GM12878 (cell line): ENCODE measurements at regions not wholly inside any gene's neighbourhood (a gene's known extent, or its start where the extent isn't known, plus 50 kb on each side); places are given as distances from the start of the nearest gene placed in this dataset.

Source experiments
- ATAC-seq: fragments of 200-7000 bp; cut with Tn5 transposase; 3 replicates; pipeline ENCODE4 v1.9.1; 2020; ENCODE audit warnings: mild to moderate bottlenecking, moderate library complexity
- BruUV-seq: library from RNA; stranded (reverse); fragments of 400-500 nt; replicated peaks from 2 replicates; lab custom pipeline; 2021; lab: Mats Ljungman, UMichigan
- CTCF ChIA-PET: fragments of 300-600 bp; sonication (Branson Sonifier 250); formaldehyde crosslinking; extraction: SDS; loops from one replicate; lab custom pipeline; 2021; ENCODE audit warnings: inconsistent platforms; lab: Yijun Ruan, JAX
- POLR2A ChIA-PET: fragments of 350-600 bp; formaldehyde crosslinking; extraction: SDS; loops from one replicate; lab custom pipeline; 2021; ENCODE audit warnings: inconsistent platforms; lab: Charles Lee
- RAD21 ChIA-PET: fragments of 300-600 bp; sonication (Branson Sonifier 250); formaldehyde crosslinking; loops from one replicate; lab custom pipeline; 2023; ENCODE audit warnings: antibody characterized with exemption; ENCODE audit not compliant: unreplicated experiment; lab: Charles Lee
- SMC1A ChIA-PET: fragments of 300-600 bp; sonication (Branson Sonifier 250); formaldehyde crosslinking; loops from one replicate; lab custom pipeline; 2023; ENCODE audit not compliant: unreplicated experiment, uncharacterized antibody; lab: Charles Lee
- DNase-seq: peaks from one replicate; pipeline ENCODE4 v3.0.0-alpha.2; 2011; ENCODE audit warnings: low read depth, low spot score
- FAIRE-seq: peaks from 3 replicates; lab custom pipeline; 2011; peaks lifted over from hg19 to GRCh38; lab: Jason Lieb, UNC
- H2AFZ ChIP-seq: 2 replicates; pipeline ENCODE4 v1.6.0; 2011; ENCODE audit warnings: low read depth, low read length, control low read depth; ENCODE audit not compliant: control insufficient read depth
- H3K27ac ChIP-seq: 2 replicates; pipeline ENCODE4 v1.5.1; 2011; ENCODE audit warnings: control low read depth; ENCODE audit not compliant: control insufficient read depth, insufficient read depth
- H3K27me3 ChIP-seq, 2 experiments: replicated peaks in 1 of 2; 2 replicates each; pipeline versions ENCODE4 v1.6.0 to v1.6.1; 2011; ENCODE audit warnings: low read length in 1 of 2; ENCODE audit not compliant: control insufficient read depth in 2 of 2, insufficient read depth in 2 of 2
- H3K36me3 ChIP-seq, 2 experiments: 2 replicates each; pipeline ENCODE4 v1.5.1; 2011; ENCODE audit warnings: low read length in 1 of 2; ENCODE audit not compliant: control insufficient read depth in 2 of 2, insufficient read depth in 2 of 2
- H3K4me1 ChIP-seq: 2 replicates; pipeline ENCODE4 v1.6.1; 2011; ENCODE audit warnings: mild to moderate bottlenecking, low read length, moderate library complexity, mixed read lengths; ENCODE audit not compliant: control insufficient read depth, insufficient read depth
- H3K4me2 ChIP-seq: 2 replicates; pipeline ENCODE4 v1.6.0; 2011; ENCODE audit warnings: control low read depth; ENCODE audit not compliant: control insufficient read depth, insufficient read depth
- H3K4me3 ChIP-seq: fragments of 200-600 bp; sonication (generic); 2 replicates; pipeline ENCODE4 v1.5.1; 2016
- H3K79me2 ChIP-seq: 2 replicates; pipeline ENCODE4 v1.6.0; 2011; ENCODE audit warnings: low read length; ENCODE audit not compliant: control insufficient read depth, insufficient read depth
- H3K9ac ChIP-seq: 2 replicates; pipeline ENCODE4 v1.8.0; 2011; ENCODE audit warnings: low read length, control low read depth, mixed read lengths; ENCODE audit not compliant: control insufficient read depth, insufficient read depth
- H3K9me3 ChIP-seq: replicated peaks from 3 replicates; pipeline ENCODE4 v1.5.1; 2011; ENCODE audit warnings: mild to moderate bottlenecking, low read length; ENCODE audit not compliant: control insufficient read depth, insufficient read depth
- H4K20me1 ChIP-seq: 2 replicates; pipeline ENCODE4 v1.6.0; 2011; ENCODE audit not compliant: control insufficient read depth, insufficient read depth
- EED ChIP-seq: sonication (generic); IDR thresholded peaks from 2 replicates; pipeline ENCODE4 v1.6.1; 2016; ENCODE audit warnings: antibody characterized with exemption, low read depth
- EZH2 ChIP-seq: IDR thresholded peaks from 2 replicates; pipeline ENCODE4 v1.6.1; 2012; ENCODE audit warnings: low read depth, mild to moderate bottlenecking, control low read depth, inconsistent platforms, low read length, borderline replicate concordance; ENCODE audit not compliant: control insufficient read depth
- HDAC6 ChIP-seq: fragments of 200-600 bp; sonication (generic); IDR thresholded peaks from one replicate; pipeline ENCODE4 v1.8.0; 2017; ENCODE audit warnings: antibody characterized with exemption; ENCODE audit not compliant: unreplicated experiment
- IKZF2 ChIP-seq, 2 experiments: fragments of 450-650 bp; IDR thresholded peaks; 2 replicates each; pipeline ENCODE4 v1.6.1; 2017; ENCODE audit warnings: mild to moderate bottlenecking in 2 of 2, moderate library complexity in 2 of 2
- PML ChIP-seq: IDR thresholded peaks from 2 replicates; pipeline ENCODE4 v1.6.1; 2012; ENCODE audit warnings: low read length, inconsistent platforms
- POLR2AphosphoS2 ChIP-seq: IDR thresholded peaks from 2 replicates; pipeline ENCODE4 v1.6.1; 2011; ENCODE audit warnings: low read depth, mild to moderate bottlenecking, low read length, improper control_type of control experiment, moderate library complexity
- WGBS: methylation state at CpG from one replicate; pipeline ENCODE4 v1.1.6; 2016; ENCODE audit warnings: low lambda C conversion rate; ENCODE audit not compliant: insufficient replicate concordance, insufficient coverage; ENCODE audit errors: missing lambda C conversion rate; 5-methylcytosine and 5-hydroxymethylcytosine counted together
- in situ Hi-C: fragments of 300-500 bp; cut with MboI; formaldehyde crosslinking; loops from 9 replicates; pipeline ENCODE4 v1.14.3; 2018; ENCODE audit warnings: mixed read lengths
- intact Hi-C: fragments of 100-400 bp; cut with micrococcal nuclease; formaldehyde crosslinking; loops from one replicate; pipeline ENCODE4 v1.14.2; 2022; ENCODE audit not compliant: unreplicated experiment
- TF ChIP-seq, protein P1 (sequence below): IDR thresholded peaks from 2 replicates; pipeline ENCODE4 v1.6.1; 2012; ENCODE audit warnings: low read depth, low read length, improper control_type of control experiment

DNA sequence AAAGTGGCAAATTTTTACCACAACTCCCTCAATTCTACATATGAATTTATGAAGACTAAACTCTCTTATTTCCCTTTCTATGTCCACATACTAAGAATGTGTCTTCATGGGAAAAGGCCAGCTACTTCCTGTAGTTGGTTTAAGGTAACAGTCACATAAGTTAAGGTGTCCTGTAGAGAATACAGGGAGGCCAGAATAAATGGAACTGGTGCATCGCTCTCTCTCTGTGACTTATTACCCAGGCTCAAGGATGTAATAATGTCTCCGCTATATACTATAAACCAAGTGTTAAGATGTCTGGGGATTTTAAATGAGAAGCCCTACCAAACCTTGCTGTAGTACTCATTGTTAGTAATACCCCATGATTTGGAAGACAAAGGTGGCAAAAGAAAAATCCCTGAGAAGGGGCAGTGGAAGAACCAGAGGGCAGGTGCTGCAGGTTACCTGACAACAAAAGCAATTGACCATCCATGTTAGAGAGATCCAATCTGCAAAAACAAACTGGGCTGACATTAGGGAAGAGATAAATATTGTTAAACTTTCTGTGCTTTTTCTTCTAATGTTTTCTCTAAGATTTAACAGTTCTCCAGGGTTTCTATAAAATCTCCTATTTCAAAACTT lies 372.8 kb downstream of the TMX3 start:
- Histone ChIP-seq H3K4me3 (no peak overlapping the region), H3K4me2 (no peak overlapping the region), H3K4me1 (no peaks in the 10 kb centered on the region), H2AFZ (no peak overlapping the region), H3K27me3 (no peaks in the 10 kb centered on the region), H3K27ac (no peak overlapping the region), H3K79me2 (no peaks in the 10 kb centered on the region), H4K20me1 (no peaks in the 10 kb centered on the region), H3K9ac (no peak overlapping the region), H3K9me3 (no peaks in the 10 kb centered on the region), H3K36me3 (no peaks in the 10 kb centered on the region)
- DNase-seq (no peak), FAIRE-seq (no peak), ATAC-seq (no peak)
- RAD21 ChIA-PET = no interaction called here
- CTCF ChIA-PET = no interaction called here
- 68% methylated on average over 2 of the region's 2 CpGs for WGBS
- POLR2A ChIA-PET = no interaction called here
- in situ Hi-C loops = no loop called here
- BruUV-seq = no TSS peak
- intact Hi-C loops = no loop called here
- TF ChIP-seq, protein P1, sequence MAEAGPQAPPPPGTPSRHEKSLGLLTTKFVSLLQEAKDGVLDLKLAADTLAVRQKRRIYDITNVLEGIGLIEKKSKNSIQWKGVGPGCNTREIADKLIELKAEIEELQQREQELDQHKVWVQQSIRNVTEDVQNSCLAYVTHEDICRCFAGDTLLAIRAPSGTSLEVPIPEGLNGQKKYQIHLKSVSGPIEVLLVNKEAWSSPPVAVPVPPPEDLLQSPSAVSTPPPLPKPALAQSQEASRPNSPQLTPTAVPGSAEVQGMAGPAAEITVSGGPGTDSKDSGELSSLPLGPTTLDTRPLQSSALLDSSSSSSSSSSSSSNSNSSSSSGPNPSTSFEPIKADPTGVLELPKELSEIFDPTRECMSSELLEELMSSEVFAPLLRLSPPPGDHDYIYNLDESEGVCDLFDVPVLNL = no peak
- no peak for TF ChIP-seq EED
- SMC1A ChIA-PET = no interaction called here

DNA sequence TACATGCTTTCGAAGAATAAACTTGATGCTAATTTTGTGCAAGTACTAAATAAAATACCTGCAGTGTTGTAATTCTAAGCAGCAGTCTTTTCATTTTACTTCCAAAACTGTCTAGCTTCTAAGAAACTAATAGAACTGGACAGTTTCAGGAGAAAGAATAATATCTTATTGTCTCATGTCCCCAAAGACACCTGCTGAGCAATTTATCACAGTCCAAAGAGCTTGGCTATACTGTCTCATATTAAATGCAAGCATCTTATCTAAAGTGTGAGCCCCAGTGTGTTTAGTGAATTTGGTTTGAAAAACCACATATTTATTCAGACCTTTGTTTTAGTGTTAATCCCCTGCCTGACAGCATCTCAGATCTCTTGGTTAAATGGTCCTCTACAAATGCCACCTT lies 374.3 kb downstream of the TMX3 start:
- Histone ChIP-seq H3K4me1 (no peaks in the 10 kb centered on the region), H3K9ac (no peak overlapping the region), H3K27me3 (no peaks in the 10 kb centered on the region), H3K79me2 (no peaks in the 10 kb centered on the region), H4K20me1 (no peaks in the 10 kb centered on the region), H3K36me3 (no peaks in the 10 kb centered on the region), H2AFZ (no peak overlapping the region), H3K27ac (no peak overlapping the region), H3K9me3 (no peaks in the 10 kb centered on the region), H3K4me2 (no peak overlapping the region), H3K4me3 (no peak overlapping the region)
- ChIA-PET CTCF (no interaction called here), RAD21 (no interaction called here), POLR2A (no interaction called here), SMC1A (no interaction called here)
- DNase-seq (no peak), ATAC-seq (no peak), FAIRE-seq (no peak)
- TF ChIP-seq EZH2 (no peak), PML (no peak), IKZF2 (IDR thresholded peaks at IDR 0.05) (no peak), HDAC6 (no peak), POLR2AphosphoS2 (no peak)
- WGBS = 0% methylated on average over 1 of the region's 1 CpG
- intact Hi-C loops = no loop called here
- in situ Hi-C loops = no loop called here
- BruUV-seq = no TSS peak
